Liver (tissue), 3 donors: ENCODE measurements at regions not wholly inside any gene's neighbourhood (a gene's known extent, or its start where the extent isn't known, plus 50 kb on each side); places are given as distances from the start of the nearest gene placed in this dataset.

Experiments
- GABPA ChIP-seq, 2 donors: IDR thresholded peaks in 1 of 2; conservative IDR thresholded peaks in 1 of 2; 2 replicates each; pipeline ENCODE4 v1.6.1; 2016; ENCODE audit warnings: antibody characterized with exemption in 2 of 2, mild to moderate bottlenecking in 1 of 2, moderate library complexity in 1 of 2
- HNF4A ChIP-seq, 2 donors: conservative IDR thresholded peaks; 2 replicates each; pipeline ENCODE4 v1.6.1; 2016; ENCODE audit warnings: antibody characterized with exemption in 2 of 2, mild to moderate bottlenecking in 2 of 2
- JUND ChIP-seq, 2 donors: IDR thresholded peaks; 2 replicates each; pipeline ENCODE4 v1.6.1; 2016; ENCODE audit warnings: antibody characterized with exemption in 2 of 2
- RAD21 ChIP-seq, 2 donors: IDR thresholded peaks; 2 replicates each; pipeline ENCODE4 v1.6.1; 2016; ENCODE audit warnings: antibody characterized with exemption in 2 of 2, mild to moderate bottlenecking in 2 of 2
- RXRA ChIP-seq, 2 donors: IDR thresholded peaks; 2 replicates each; pipeline ENCODE4 v1.6.1; 2017 to 2018; ENCODE audit warnings: antibody characterized with exemption in 2 of 2, mild to moderate bottlenecking in 1 of 2
- SP1 ChIP-seq: IDR thresholded peaks from 2 replicates; pipeline ENCODE4 v1.6.1; 2018; ENCODE audit warnings: antibody characterized with exemption, mild to moderate bottlenecking
- TAF1 ChIP-seq: conservative IDR thresholded peaks from 2 replicates; pipeline ENCODE4 v1.6.1; 2016; ENCODE audit warnings: antibody characterized with exemption, mild to moderate bottlenecking
- TF ChIP-seq, protein P1 (sequence below): fragments of 150-350 bp; IDR thresholded peaks from 2 replicates; pipeline ENCODE4 v1.5.1; 2017; ENCODE audit warnings: improper control_type of control experiment, low read depth, low read length; ENCODE audit not compliant: missing input control
- TF ChIP-seq, protein P2 (sequence below): IDR thresholded peaks from 2 replicates; pipeline ENCODE4 v1.6.1; 2016; ENCODE audit warnings: antibody characterized with exemption
- TF ChIP-seq, protein P3 (sequence below): IDR thresholded peaks from 2 replicates; pipeline ENCODE4 v1.6.1; 2016; ENCODE audit warnings: antibody characterized with exemption, mild to moderate bottlenecking
- TF ChIP-seq, protein P4 (sequence below): IDR thresholded peaks from 2 replicates; pipeline ENCODE4 v1.6.1; 2016; ENCODE audit warnings: antibody characterized with exemption
- TF ChIP-seq, protein P5 (sequence below): IDR thresholded peaks from 2 replicates; pipeline ENCODE4 v1.6.1; 2016; ENCODE audit warnings: antibody characterized with exemption
- donor health status: healthy.
- donor health status: healthy.

DNA sequence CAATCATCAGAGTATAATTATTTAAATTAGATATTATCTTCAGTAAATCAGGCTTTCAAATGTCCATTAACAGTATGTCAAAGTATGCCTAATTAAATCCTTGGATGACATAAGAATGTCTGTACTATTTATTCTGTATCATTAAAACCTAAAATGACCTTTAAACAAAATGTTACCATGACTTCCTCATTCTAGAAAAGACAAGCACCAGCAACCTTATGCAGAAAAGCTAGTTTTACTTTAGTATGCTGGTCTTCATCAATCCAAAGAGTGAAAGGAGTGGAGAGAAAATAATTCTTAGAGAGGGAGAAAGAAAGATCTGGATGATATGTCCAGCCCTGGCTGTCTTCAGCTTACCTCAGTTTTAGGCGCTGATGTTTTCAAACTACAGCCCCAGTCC is 140.1 kb upstream of the UBE2E2 start:
- TF ChIP-seq JUND (IDR thresholded peaks at IDR 0.05): no peak
- no peak for TF ChIP-seq GABPA (IDR thresholded peaks at IDR 0.05 in 1 of 2, conservative IDR thresholded peaks at IDR 0.05 in 1 of 2)
- TF ChIP-seq, protein P1, sequence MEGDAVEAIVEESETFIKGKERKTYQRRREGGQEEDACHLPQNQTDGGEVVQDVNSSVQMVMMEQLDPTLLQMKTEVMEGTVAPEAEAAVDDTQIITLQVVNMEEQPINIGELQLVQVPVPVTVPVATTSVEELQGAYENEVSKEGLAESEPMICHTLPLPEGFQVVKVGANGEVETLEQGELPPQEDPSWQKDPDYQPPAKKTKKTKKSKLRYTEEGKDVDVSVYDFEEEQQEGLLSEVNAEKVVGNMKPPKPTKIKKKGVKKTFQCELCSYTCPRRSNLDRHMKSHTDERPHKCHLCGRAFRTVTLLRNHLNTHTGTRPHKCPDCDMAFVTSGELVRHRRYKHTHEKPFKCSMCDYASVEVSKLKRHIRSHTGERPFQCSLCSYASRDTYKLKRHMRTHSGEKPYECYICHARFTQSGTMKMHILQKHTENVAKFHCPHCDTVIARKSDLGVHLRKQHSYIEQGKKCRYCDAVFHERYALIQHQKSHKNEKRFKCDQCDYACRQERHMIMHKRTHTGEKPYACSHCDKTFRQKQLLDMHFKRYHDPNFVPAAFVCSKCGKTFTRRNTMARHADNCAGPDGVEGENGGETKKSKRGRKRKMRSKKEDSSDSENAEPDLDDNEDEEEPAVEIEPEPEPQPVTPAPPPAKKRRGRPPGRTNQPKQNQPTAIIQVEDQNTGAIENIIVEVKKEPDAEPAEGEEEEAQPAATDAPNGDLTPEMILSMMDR: no peak
- no peak for TF ChIP-seq HNF4A (conservative IDR thresholded peaks at IDR 0.05)
- TF ChIP-seq, protein P2, sequence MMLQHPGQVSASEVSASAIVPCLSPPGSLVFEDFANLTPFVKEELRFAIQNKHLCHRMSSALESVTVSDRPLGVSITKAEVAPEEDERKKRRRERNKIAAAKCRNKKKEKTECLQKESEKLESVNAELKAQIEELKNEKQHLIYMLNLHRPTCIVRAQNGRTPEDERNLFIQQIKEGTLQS: no peak
- TF ChIP-seq TAF1: no peak
- TF ChIP-seq RAD21 (IDR thresholded peaks at IDR 0.05): no peak
- TF ChIP-seq, protein P3, sequence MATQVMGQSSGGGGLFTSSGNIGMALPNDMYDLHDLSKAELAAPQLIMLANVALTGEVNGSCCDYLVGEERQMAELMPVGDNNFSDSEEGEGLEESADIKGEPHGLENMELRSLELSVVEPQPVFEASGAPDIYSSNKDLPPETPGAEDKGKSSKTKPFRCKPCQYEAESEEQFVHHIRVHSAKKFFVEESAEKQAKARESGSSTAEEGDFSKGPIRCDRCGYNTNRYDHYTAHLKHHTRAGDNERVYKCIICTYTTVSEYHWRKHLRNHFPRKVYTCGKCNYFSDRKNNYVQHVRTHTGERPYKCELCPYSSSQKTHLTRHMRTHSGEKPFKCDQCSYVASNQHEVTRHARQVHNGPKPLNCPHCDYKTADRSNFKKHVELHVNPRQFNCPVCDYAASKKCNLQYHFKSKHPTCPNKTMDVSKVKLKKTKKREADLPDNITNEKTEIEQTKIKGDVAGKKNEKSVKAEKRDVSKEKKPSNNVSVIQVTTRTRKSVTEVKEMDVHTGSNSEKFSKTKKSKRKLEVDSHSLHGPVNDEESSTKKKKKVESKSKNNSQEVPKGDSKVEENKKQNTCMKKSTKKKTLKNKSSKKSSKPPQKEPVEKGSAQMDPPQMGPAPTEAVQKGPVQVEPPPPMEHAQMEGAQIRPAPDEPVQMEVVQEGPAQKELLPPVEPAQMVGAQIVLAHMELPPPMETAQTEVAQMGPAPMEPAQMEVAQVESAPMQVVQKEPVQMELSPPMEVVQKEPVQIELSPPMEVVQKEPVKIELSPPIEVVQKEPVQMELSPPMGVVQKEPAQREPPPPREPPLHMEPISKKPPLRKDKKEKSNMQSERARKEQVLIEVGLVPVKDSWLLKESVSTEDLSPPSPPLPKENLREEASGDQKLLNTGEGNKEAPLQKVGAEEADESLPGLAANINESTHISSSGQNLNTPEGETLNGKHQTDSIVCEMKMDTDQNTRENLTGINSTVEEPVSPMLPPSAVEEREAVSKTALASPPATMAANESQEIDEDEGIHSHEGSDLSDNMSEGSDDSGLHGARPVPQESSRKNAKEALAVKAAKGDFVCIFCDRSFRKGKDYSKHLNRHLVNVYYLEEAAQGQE: no peak
- no peak for TF ChIP-seq SP1
- TF ChIP-seq, protein P4, sequence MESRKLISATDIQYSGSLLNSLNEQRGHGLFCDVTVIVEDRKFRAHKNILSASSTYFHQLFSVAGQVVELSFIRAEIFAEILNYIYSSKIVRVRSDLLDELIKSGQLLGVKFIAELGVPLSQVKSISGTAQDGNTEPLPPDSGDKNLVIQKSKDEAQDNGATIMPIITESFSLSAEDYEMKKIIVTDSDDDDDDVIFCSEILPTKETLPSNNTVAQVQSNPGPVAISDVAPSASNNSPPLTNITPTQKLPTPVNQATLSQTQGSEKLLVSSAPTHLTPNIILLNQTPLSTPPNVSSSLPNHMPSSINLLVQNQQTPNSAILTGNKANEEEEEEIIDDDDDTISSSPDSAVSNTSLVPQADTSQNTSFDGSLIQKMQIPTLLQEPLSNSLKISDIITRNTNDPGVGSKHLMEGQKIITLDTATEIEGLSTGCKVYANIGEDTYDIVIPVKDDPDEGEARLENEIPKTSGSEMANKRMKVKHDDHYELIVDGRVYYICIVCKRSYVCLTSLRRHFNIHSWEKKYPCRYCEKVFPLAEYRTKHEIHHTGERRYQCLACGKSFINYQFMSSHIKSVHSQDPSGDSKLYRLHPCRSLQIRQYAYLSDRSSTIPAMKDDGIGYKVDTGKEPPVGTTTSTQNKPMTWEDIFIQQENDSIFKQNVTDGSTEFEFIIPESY: no peak
- TF ChIP-seq, protein P5, sequence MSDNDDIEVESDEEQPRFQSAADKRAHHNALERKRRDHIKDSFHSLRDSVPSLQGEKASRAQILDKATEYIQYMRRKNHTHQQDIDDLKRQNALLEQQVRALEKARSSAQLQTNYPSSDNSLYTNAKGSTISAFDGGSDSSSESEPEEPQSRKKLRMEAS: no peak
- TF ChIP-seq RXRA (IDR thresholded peaks at IDR 0.05): no peak
